WERI-Rb-1 (cell line): ENCODE measurements at regions not wholly inside any gene's neighbourhood (a gene's known extent, or its start where the extent isn't known, plus 50 kb on each side); places are given as distances from the start of the nearest gene placed in this dataset.

Source experiments
- DNase-seq: peaks from one replicate; pipeline ENCODE4 v3.0.0-alpha.2; 2020
- H3K27ac ChIP-seq: fragments of 250-450 bp; sonication (Bioruptor Pico); 2 replicates; pipeline ENCODE4 v1.5.1; 2020; ENCODE audit warnings: mild to moderate bottlenecking, moderate library complexity
- H3K27me3 ChIP-seq: fragments of 250-450 bp; sonication (Bioruptor Pico); 2 replicates; pipeline ENCODE4 v1.5.1; 2021; ENCODE audit warnings: mild to moderate bottlenecking, low read depth, moderate library complexity; ENCODE audit not compliant: insufficient read depth, severe bottlenecking
- H3K36me3 ChIP-seq: fragments of 250-450 bp; sonication (Bioruptor Pico); 2 replicates; pipeline ENCODE4 v1.5.1; 2020; ENCODE audit warnings: mild to moderate bottlenecking, moderate library complexity
- H3K4me3 ChIP-seq: 2 replicates; pipeline ENCODE4 v1.5.1; 2011; ENCODE audit warnings: low read depth, mild to moderate bottlenecking, control low read depth, low read length
- H3K9me3 ChIP-seq: fragments of 250-450 bp; sonication (Bioruptor Pico); 2 replicates; pipeline ENCODE4 v1.5.1; 2021; ENCODE audit warnings: mild to moderate bottlenecking, moderate library complexity; ENCODE audit not compliant: severe bottlenecking
- TF ChIP-seq, protein P1 (sequence below): IDR thresholded peaks from 2 replicates; pipeline ENCODE4 v1.5.1; 2011; ENCODE audit warnings: low read depth, mild to moderate bottlenecking, control low read depth, inconsistent platforms, low read length

DNA sequence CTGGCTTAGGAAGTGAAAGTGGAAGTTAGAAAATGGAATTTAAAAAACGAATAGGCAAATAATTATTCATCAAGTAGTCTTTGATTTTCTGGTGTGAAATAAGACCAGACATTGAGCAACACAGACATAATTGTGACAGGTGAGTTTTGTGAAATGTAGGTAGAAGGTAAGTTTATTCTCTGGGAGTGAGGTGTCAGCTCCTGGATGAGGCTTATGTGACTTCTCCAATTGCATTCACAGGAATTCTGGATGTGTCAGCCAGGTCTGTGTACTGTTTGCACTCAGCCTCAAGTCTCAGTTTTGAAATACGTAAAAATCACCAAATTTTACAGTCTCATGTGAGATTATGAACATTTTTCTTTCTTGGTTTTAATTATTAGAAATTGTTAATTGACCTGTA lies 537.6 kb downstream of the CETN3 start:
- no peak for DNase-seq
- H3K27ac ChIP-seq: no peak overlapping the region
- no peaks in the 10 kb centered on the region for H3K9me3 ChIP-seq
- H3K4me3 ChIP-seq: no peak overlapping the region
- TF ChIP-seq, protein P1, sequence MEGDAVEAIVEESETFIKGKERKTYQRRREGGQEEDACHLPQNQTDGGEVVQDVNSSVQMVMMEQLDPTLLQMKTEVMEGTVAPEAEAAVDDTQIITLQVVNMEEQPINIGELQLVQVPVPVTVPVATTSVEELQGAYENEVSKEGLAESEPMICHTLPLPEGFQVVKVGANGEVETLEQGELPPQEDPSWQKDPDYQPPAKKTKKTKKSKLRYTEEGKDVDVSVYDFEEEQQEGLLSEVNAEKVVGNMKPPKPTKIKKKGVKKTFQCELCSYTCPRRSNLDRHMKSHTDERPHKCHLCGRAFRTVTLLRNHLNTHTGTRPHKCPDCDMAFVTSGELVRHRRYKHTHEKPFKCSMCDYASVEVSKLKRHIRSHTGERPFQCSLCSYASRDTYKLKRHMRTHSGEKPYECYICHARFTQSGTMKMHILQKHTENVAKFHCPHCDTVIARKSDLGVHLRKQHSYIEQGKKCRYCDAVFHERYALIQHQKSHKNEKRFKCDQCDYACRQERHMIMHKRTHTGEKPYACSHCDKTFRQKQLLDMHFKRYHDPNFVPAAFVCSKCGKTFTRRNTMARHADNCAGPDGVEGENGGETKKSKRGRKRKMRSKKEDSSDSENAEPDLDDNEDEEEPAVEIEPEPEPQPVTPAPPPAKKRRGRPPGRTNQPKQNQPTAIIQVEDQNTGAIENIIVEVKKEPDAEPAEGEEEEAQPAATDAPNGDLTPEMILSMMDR: no peak
- no peaks in the 10 kb centered on the region for H3K36me3 ChIP-seq
- no peaks in the 10 kb centered on the region for H3K27me3 ChIP-seq

DNA sequence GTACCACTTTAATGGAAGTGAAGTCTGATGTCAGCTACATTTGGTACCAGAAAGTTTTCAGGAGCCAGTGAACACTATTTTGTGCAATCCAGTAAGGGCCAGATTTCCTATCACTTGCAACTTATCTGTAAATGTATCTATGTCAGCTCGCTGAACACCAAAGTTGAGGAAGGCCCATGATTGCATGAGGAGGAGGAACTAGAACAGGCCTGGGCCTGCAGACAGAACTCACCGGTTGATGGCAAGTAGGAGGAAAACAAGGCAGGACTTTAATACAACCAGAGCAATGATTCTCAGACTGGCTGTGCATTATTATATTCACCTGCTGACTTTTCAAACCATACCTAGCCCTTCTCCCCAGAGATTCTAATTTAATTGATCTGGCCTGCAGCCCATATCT lies 540.2 kb downstream of the CETN3 start:
- TF ChIP-seq, protein P1: no peak
- H3K9me3 ChIP-seq: no peaks in the 10 kb centered on the region
- no peak for DNase-seq

DNA sequence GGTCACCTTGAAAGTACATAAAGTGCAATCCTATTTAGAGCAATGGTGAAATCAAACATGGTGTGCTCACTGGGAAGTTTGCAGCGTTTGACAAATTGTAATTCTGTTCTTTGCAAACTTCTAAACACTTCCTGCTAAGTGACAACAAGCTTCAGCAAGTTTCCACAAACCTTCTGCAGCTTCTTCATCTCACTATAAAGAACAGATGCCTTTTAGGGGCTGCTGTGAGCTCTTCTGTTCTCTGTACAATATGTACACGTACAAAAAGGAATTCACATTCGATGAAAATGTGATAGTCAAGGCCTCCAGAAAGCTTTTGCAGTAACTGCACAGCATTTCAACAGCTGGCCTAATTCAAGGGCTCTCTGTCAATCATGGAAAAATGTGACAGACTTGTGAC lies 543.1 kb downstream of the CETN3 start:
- Histone ChIP-seq H3K4me3 (no peak overlapping the region), H3K27me3 (no peaks in the 10 kb centered on the region), H3K9me3 (no peaks in the 10 kb centered on the region), H3K36me3 (no peaks in the 10 kb centered on the region), H3K27ac (no peak overlapping the region)
- TF ChIP-seq, protein P1: no peak
- no peak for DNase-seq

More for the DNA sequence above, 540.2 kb downstream of the CETN3 start:
- no peak overlapping the region for H3K4me3 ChIP-seq
- no peaks in the 10 kb centered on the region for H3K27me3 ChIP-seq
- H3K36me3 ChIP-seq: no peaks in the 10 kb centered on the region
- H3K27ac ChIP-seq: no peak overlapping the region

DNA sequence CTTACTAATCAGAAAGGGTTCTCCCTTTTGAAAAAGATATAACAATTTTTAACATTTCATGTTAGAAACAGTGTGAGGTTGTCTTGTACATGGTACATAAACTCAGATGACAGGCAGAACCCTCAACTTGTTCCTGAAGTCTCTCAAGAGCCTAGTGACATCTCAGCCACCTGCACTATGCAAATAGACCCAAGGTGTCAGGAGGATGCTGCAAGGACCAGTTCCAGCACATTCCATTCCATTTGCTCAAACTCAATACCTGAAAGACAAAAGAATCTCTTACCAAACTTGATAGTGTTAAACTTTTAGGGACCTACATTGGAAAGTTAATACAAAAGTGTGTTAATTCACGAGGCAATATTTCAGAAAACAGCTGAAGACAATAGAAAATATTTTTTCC lies 544.6 kb downstream of the CETN3 start:
- DNase-seq: no peak
- Histone ChIP-seq H3K9me3 (no peaks in the 10 kb centered on the region), H3K4me3 (no peak overlapping the region), H3K27me3 (no peaks in the 10 kb centered on the region), H3K36me3 (no peaks in the 10 kb centered on the region), H3K27ac (no peak overlapping the region)
- TF ChIP-seq, protein P1: no peak

DNA sequence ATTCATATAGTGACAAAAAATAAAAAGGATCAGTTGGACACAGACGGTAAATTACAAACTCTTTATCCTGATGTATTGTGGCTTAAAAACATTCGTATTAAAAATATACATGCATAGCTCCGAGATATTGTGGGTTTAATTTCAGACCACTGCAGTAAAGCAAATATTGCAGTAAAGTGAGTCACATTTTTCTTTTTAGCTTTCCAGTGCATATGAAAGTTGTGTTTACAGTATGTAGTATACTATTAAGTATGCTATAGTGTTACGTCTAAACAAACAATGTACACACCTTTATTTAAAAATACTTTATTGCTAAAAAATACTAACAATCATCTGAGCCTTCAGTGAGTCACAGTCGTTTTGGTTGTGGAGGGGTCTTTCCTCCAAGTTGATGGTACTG lies 551.8 kb downstream of the CETN3 start:
- TF ChIP-seq, protein P1: no peak
- no peaks in the 10 kb centered on the region for H3K9me3 ChIP-seq
- no peaks in the 10 kb centered on the region for H3K27me3 ChIP-seq
- no peak overlapping the region for H3K4me3 ChIP-seq
- H3K27ac ChIP-seq: no peak overlapping the region
- no peak for DNase-seq
- H3K36me3 ChIP-seq: no peaks in the 10 kb centered on the region

DNA sequence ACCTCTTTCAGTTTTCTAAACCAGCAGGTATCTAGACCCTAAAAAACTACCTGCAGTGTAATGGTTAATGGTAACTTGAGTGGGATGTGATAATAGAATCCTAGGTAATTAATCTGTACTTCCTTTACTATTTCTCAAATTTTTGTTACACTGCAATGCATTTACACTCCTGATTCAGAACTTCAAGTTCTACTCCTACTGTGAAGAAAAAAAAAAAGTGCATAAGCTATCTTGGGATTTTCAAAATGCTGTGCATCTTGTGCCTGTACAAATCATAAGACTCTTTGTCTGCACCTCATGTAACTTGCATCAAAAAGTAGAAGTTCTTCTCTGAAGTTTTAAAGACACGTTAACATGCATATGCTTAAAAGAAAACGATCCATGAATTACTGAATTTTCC lies 554.1 kb downstream of the CETN3 start:
- H3K27me3 ChIP-seq: no peaks in the 10 kb centered on the region
- no peaks in the 10 kb centered on the region for H3K9me3 ChIP-seq
- TF ChIP-seq, protein P1: no peak
- no peak overlapping the region for H3K4me3 ChIP-seq
- no peaks in the 10 kb centered on the region for H3K36me3 ChIP-seq
- no peak for DNase-seq
- no peak overlapping the region for H3K27ac ChIP-seq
